ENCODE measurements at regions not wholly inside any gene's neighbourhood (a gene's known extent, or its start where the extent isn't known, plus 50 kb on each side); places are given as distances from the start of the nearest gene placed in this dataset.

DNA sequence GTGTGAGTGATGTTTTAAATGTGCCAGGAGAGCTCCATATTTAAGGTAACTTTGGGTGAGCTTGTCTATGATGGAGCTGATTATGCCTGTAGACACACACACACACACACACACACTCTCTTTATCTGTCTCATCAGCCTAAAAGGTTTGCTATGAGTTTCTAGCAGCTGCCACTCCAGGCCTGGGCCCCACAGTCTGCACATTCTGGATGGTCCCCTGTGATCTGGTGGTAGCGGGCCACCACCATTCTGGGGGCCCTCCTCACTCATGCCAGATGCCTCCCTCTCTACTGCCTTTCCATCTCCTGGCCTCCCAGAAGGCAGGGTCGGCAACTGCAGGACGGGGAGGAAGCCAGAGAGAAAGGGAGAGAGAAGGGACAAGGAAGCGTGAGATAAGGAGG is 129.2 kb upstream of the TNR start:
- intact Hi-C loops (cut with DNase I; ENCODE audit: low total_unique reads), result no loop called here
- TF ChIP-seq, protein P1, sequence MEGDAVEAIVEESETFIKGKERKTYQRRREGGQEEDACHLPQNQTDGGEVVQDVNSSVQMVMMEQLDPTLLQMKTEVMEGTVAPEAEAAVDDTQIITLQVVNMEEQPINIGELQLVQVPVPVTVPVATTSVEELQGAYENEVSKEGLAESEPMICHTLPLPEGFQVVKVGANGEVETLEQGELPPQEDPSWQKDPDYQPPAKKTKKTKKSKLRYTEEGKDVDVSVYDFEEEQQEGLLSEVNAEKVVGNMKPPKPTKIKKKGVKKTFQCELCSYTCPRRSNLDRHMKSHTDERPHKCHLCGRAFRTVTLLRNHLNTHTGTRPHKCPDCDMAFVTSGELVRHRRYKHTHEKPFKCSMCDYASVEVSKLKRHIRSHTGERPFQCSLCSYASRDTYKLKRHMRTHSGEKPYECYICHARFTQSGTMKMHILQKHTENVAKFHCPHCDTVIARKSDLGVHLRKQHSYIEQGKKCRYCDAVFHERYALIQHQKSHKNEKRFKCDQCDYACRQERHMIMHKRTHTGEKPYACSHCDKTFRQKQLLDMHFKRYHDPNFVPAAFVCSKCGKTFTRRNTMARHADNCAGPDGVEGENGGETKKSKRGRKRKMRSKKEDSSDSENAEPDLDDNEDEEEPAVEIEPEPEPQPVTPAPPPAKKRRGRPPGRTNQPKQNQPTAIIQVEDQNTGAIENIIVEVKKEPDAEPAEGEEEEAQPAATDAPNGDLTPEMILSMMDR (IDR thresholded peaks at IDR 0.05), result no peak
- no peak for TF ChIP-seq POLR2A (IDR thresholded peaks at IDR 0.05)
- 72 to 86% methylated on average over 4 of the region's 4 CpGs for WGBS, 2 donors
- no peak overlapping the region for H3K4me3 ChIP-seq (ENCODE audit: low read depth, poor library complexity, severe bottlenecking)
- no peak for DNase-seq (ENCODE audit: low spot score in 2 of 2)

DNA sequence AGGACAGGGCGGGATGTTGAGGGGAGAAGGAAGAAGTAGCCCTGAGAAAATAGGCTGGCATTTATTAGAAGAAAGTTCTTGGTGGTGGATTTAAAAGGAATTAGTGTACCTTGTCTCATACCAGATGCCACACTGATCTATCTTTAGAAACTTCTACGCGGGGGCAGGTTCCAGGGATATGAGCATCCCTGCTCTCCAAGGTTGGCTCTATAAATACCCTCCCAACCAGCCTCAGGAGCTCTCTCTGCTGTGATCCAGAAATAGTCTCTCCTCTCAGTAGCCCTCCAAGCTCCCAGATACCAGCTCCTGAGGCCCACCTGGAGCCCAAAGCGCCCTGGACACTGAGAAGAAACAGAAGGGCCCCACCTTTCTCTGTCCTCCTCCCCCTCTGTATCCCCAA is 128.3 kb upstream of the TNR start:
- intact Hi-C loops (cut with DNase I; ENCODE audit: low total_unique reads), result no loop called here
- TF ChIP-seq, protein P1 (IDR thresholded peaks at IDR 0.05), result no peak
- no peak for TF ChIP-seq POLR2A (IDR thresholded peaks at IDR 0.05)
- H3K4me3 ChIP-seq (ENCODE audit: low read depth, poor library complexity, severe bottlenecking), result no peak overlapping the region
- 89 to 94% methylated on average over 4 of the region's 4 CpGs for WGBS, 2 donors
- no peak for DNase-seq (ENCODE audit: low spot score in 2 of 2)

DNA sequence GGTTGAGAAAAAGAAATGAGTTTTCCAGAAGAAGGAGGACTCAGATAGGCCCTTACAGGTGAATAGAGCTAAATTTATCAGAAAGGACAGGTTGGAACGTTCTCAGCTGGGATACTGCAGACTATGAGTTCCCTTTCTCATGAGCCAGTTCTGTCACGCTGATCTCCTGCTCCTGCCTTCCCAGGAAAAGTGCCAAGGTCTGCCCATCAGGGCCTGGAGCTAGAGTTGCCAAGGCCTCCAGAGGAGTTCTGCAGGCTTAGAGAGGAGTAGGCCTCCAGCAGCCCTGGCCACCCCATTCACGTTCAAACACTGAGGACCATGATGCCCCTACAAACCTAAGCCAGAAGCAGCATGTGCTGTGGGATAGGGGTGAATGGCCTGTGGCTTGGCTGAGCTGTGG is 126.8 kb upstream of the TNR start:
- TF ChIP-seq POLR2A (IDR thresholded peaks at IDR 0.05), result no peak
- TF ChIP-seq, protein P1 (IDR thresholded peaks at IDR 0.05), result no peak
- no peak for DNase-seq (ENCODE audit: low spot score in 2 of 2)
- WGBS, 2 donors, result 40 to 65% methylated on average over 3 of the region's 3 CpGs
- intact Hi-C loops (cut with DNase I; ENCODE audit: low total_unique reads), result no loop called here
- no peak overlapping the region for H3K4me3 ChIP-seq (ENCODE audit: low read depth, poor library complexity, severe bottlenecking)

- intact Hi-C loops (cut with DNase I; ENCODE audit: low total_unique reads), result no loop called here
- no peak overlapping the region for H3K4me3 ChIP-seq (ENCODE audit: low read depth, poor library complexity, severe bottlenecking)
- WGBS, 2 donors, result 68% methylated on average over 2 of the region's 2 CpGs
- TF ChIP-seq, protein P1 (IDR thresholded peaks at IDR 0.05), result no peak
- TF ChIP-seq POLR2A (IDR thresholded peaks at IDR 0.05), result no peak
- DNase-seq (ENCODE audit: low spot score in 2 of 2), result no peak
Observed at GRCh38 chr1:175866776-175867175, 123.4 kb upstream of the TNR start.

DNA sequence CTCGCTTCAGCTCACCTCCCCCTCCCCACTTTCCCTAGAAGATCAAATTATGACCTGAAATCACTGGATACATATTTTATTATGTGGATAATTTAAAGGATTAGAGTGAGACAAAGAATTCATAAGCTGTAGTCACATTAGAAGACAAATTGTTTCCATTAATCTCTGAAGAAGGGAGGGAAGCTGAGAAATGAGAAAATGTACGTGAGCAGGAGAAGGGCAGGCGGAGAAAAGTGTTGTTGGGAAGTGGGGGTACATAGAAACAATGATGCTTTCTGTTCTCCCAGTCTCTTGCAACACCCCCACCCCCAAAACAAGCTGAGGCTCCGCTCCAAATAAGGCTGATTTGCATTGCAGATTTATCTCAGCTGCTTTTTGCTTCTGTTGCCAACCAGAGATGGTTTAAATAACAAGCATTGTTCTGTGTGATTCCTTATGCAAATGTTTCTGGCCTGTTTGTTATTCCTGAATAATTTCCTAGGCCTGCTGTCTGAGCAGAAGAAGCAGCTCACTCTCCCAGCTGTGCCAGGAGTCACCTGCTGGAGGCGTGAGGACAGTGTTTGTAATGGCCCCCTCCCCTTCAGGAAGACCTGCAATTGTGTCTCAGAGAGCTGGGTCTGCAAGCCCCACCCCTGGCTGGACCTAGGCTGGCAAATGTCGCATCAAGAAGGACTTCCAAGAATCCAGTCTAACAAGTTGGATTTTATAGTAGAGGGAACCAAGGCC is 121.8 kb upstream of the TNR start:
- WGBS, 2 donors, result 61 to 65% methylated on average over 6 of the region's 6 CpGs
- no peak overlapping the region for H3K4me3 ChIP-seq (ENCODE audit: low read depth, poor library complexity, severe bottlenecking)
- no peak for DNase-seq (ENCODE audit: low spot score in 2 of 2)
- TF ChIP-seq POLR2A (IDR thresholded peaks at IDR 0.05), result no peak
- TF ChIP-seq, protein P1 (IDR thresholded peaks at IDR 0.05), result no peak
- intact Hi-C loops (cut with DNase I; ENCODE audit: low total_unique reads), result no loop called here

GRCh38 chr1:175864625-175865024 is 121.2 kb upstream of the TNR start:
- no peak for DNase-seq (ENCODE audit: low spot score in 2 of 2)
- 61% methylated on average over 3 of the region's 3 CpGs for WGBS, 2 donors
- no peak overlapping the region for H3K4me3 ChIP-seq (ENCODE audit: low read depth, poor library complexity, severe bottlenecking)
- intact Hi-C loops (cut with DNase I; ENCODE audit: low total_unique reads), result no loop called here
- TF ChIP-seq POLR2A (IDR thresholded peaks at IDR 0.05), result no peak
- TF ChIP-seq, protein P1 (IDR thresholded peaks at IDR 0.05), result no peak
